HepG2 (cell line): ENCODE measurements at regions not wholly inside any gene's neighbourhood (a gene's known extent, or its start where the extent isn't known, plus 50 kb on each side); places are given as distances from the start of the nearest gene placed in this dataset.

Source experiments
- ATAC-seq: fragments of 200-7000 bp; cut with Tn5 transposase; 3 replicates; pipeline ENCODE4 v1.9.1; 2020; ENCODE audit warnings: mild to moderate bottlenecking, moderate library complexity
- BruUV-seq: library from RNA; stranded (reverse); fragments of 400-500 nt; replicated peaks from 2 replicates; lab custom pipeline; 2021; lab: Mats Ljungman, UMichigan
- CTCF ChIA-PET: fragments of 300-600 bp; formaldehyde crosslinking; extraction: SDS; loops from one replicate; lab custom pipeline; 2021; ENCODE audit warnings: low total read pairs, inconsistent platforms, low intra/inter-chr PET ratio; lab: Yijun Ruan, JAX
- POLR2A ChIA-PET: fragments of 350-600 bp; sonication (Branson Sonifier 250); formaldehyde crosslinking; loops from one replicate; lab custom pipeline; 2020; ENCODE audit warnings: antibody characterized with exemption, inconsistent platforms; lab: Yijun Ruan, JAX
- DNase-seq: peaks from one replicate; pipeline ENCODE4 v3.0.0-alpha.2; 2015; ENCODE audit warnings: low spot score
- FAIRE-seq: peaks from 3 replicates; lab custom pipeline; 2011; peaks lifted over from hg19 to GRCh38; lab: Jason Lieb, UNC
- H2AFZ ChIP-seq: one replicate; pipeline ENCODE4 v1.6.1; 2011; ENCODE audit warnings: low read length, inconsistent platforms
- H3K27ac ChIP-seq: fragments of 300-600 bp; 3 replicates; pipeline ENCODE4 v1.8.0; 2011; ENCODE audit warnings: mixed run types, mild to moderate bottlenecking, mixed read lengths, low read length, inconsistent platforms; ENCODE audit not compliant: insufficient read depth; ENCODE audit errors: extremely low read length
- H3K27me3 ChIP-seq, 2 experiments: fragments of 200-600 bp in 1 of 2; 2 replicates in 1 of 2; 3 replicates in 1 of 2; pipeline versions ENCODE4 v1.6.0 to v1.8.0; 2011; ENCODE audit warnings: low read length in 2 of 2, mild to moderate bottlenecking in 2 of 2, moderate library complexity in 2 of 2, inconsistent platforms in 1 of 2; ENCODE audit not compliant: insufficient read depth in 2 of 2, control insufficient read depth in 1 of 2
- H3K36me3 ChIP-seq, 2 experiments: fragments of 200-600 bp in 1 of 2; replicated peaks in 1 of 2; 2 replicates in 1 of 2; 3 replicates in 1 of 2; pipeline versions ENCODE4 v1.5.1 to v1.8.0; 2011; ENCODE audit warnings: low read length in 2 of 2, inconsistent platforms in 1 of 2; ENCODE audit not compliant: insufficient read depth in 2 of 2, control insufficient read depth in 1 of 2
- H3K4me1 ChIP-seq: 2 replicates; pipeline ENCODE4 v1.5.1; 2012; ENCODE audit warnings: low read length, inconsistent platforms; ENCODE audit not compliant: insufficient read depth
- H3K4me2 ChIP-seq: 2 replicates; pipeline ENCODE4 v1.6.0; 2011; ENCODE audit warnings: low read depth, low read length, inconsistent platforms
- H3K4me3 ChIP-seq, 3 experiments: fragments of 200-600 bp in 1 of 3; sonication (generic), shearing (Covaris generic) in 1 of 3; replicated peaks in 1 of 3; 2 replicates each; pipeline ENCODE4 v1.5.1; 2011 to 2016; ENCODE audit warnings: low read length in 3 of 3, inconsistent platforms in 2 of 3, low read depth in 2 of 3, mild to moderate bottlenecking in 2 of 3, control low read depth in 1 of 3, mixed read lengths in 1 of 3; ENCODE audit not compliant: insufficient read depth in 1 of 3
- H3K79me2 ChIP-seq: one replicate; pipeline ENCODE4 v1.6.1; 2011; ENCODE audit warnings: low read length, inconsistent platforms; ENCODE audit not compliant: insufficient read depth
- H3K9ac ChIP-seq: 2 replicates; pipeline ENCODE4 v1.6.0; 2011; ENCODE audit warnings: mild to moderate bottlenecking, low read depth, low read length, inconsistent platforms; ENCODE audit not compliant: insufficient read depth
- H3K9me3 ChIP-seq: 2 replicates; pipeline ENCODE4 v1.5.1; 2012; ENCODE audit warnings: mild to moderate bottlenecking, low read length
- H4K20me1 ChIP-seq: 2 replicates; pipeline ENCODE4 v1.6.0; 2011; ENCODE audit warnings: inconsistent platforms, mild to moderate bottlenecking, low read length, moderate library complexity; ENCODE audit not compliant: insufficient read depth
- ARNT2 ChIP-seq: sonication (generic); formaldehyde crosslinking; IDR thresholded peaks from 2 replicates; pipeline ENCODE4 v1.8.0; 2022; ENCODE audit warnings: mild to moderate bottlenecking, low read depth, missing genetic modification reagents, moderate library complexity
- CBX5 ChIP-seq: sonication (generic); formaldehyde crosslinking; IDR thresholded peaks from 2 replicates; pipeline ENCODE4 v1.4.0; 2020; ENCODE audit warnings: missing genetic modification reagents, borderline replicate concordance
- FOXJ3 ChIP-seq: sonication (generic); formaldehyde crosslinking; IDR thresholded peaks from 2 replicates; pipeline ENCODE4 v1.4.0; 2020; ENCODE audit warnings: missing genetic modification reagents, mild to moderate bottlenecking, borderline replicate concordance
- JUN ChIP-seq: sonication (generic); formaldehyde crosslinking; IDR thresholded peaks from 2 replicates; pipeline ENCODE4 v1.4.0; 2020; ENCODE audit warnings: mild to moderate bottlenecking, missing genetic modification reagents
- MIER2 ChIP-seq: IDR thresholded peaks from 2 replicates; pipeline ENCODE4 v1.6.1; 2016; ENCODE audit warnings: missing biosample characterization, missing genetic modification reagents
- MIXL1 ChIP-seq: IDR thresholded peaks from 2 replicates; pipeline ENCODE4 v1.6.1; 2016
- SOX13 ChIP-seq, 3 experiments: fragments of 450-650 bp in 1 of 3; sonication (generic) in 1 of 3; formaldehyde crosslinking in 1 of 3; IDR thresholded peaks in 2 of 3; conservative IDR thresholded peaks in 1 of 3; 2 replicates each; pipeline versions ENCODE4 v1.5.0 to v1.6.1; 2016 to 2020; ENCODE audit warnings: antibody characterized with exemption in 1 of 3, mild to moderate bottlenecking in 1 of 3, missing compliant biosample characterization in 1 of 3, missing genetic modification reagents in 1 of 3, moderate library complexity in 1 of 3
- TBL1XR1 ChIP-seq: fragments of 150-350 bp; IDR thresholded peaks from 2 replicates; pipeline ENCODE4 v1.6.1; 2014; ENCODE audit warnings: borderline replicate concordance, low read length; ENCODE audit not compliant: partially characterized antibody
- ZIK1 ChIP-seq: sonication (generic); formaldehyde crosslinking; IDR thresholded peaks from 2 replicates; pipeline ENCODE4 v1.5.0; 2020; ENCODE audit warnings: mild to moderate bottlenecking, low read depth, missing genetic modification reagents, borderline replicate concordance
- ZNF10 ChIP-seq: sonication (generic); formaldehyde crosslinking; IDR thresholded peaks from 2 replicates; pipeline ENCODE4 v1.4.0; 2020; ENCODE audit warnings: mild to moderate bottlenecking, low read depth, missing genetic modification reagents, borderline replicate concordance
- ZNF33A ChIP-seq: sonication (generic); formaldehyde crosslinking; IDR thresholded peaks from 2 replicates; pipeline ENCODE4 v1.5.1; 2020; ENCODE audit warnings: missing genetic modification reagents, mild to moderate bottlenecking, moderate library complexity, borderline replicate concordance
- ZNF672 ChIP-seq: sonication (generic); formaldehyde crosslinking; IDR thresholded peaks from 2 replicates; pipeline ENCODE4 v1.8.1; 2022; ENCODE audit warnings: missing genetic modification reagents
- ZNF790 ChIP-seq: sonication (generic); formaldehyde crosslinking; IDR thresholded peaks from 2 replicates; pipeline ENCODE4 v1.8.0; 2022; ENCODE audit warnings: missing genetic modification reagents, mild to moderate bottlenecking, borderline replicate concordance
- WGBS: methylation state at CpG from one replicate; pipeline ENCODE4 v1.1.6; 2017; ENCODE audit warnings: low lambda C conversion rate; 5-methylcytosine and 5-hydroxymethylcytosine counted together
- in situ Hi-C: cut with HindIII; loops from 2 replicates; pipeline ENCODE4 v1.10.0; 2017; ENCODE audit warnings: low pct_unique_long_range_greater_than_20kb; ENCODE audit not compliant: extremely low pct_ligation_motif_present
- intact Hi-C: fragments of 100-400 bp; cut with micrococcal nuclease; formaldehyde crosslinking; loops from one replicate; pipeline ENCODE4 v1.10.0; 2022; ENCODE audit not compliant: unreplicated experiment
- TF ChIP-seq, protein P1 (sequence below): fragments of 450-650 bp; IDR thresholded peaks from 2 replicates; pipeline ENCODE4 v1.6.1; 2017; ENCODE audit warnings: mild to moderate bottlenecking
- TF ChIP-seq, protein P2 (sequence below): sonication (generic); formaldehyde crosslinking; IDR thresholded peaks from 2 replicates; pipeline ENCODE4 v1.4.0; 2020; ENCODE audit warnings: missing genetic modification reagents, borderline replicate concordance

DNA sequence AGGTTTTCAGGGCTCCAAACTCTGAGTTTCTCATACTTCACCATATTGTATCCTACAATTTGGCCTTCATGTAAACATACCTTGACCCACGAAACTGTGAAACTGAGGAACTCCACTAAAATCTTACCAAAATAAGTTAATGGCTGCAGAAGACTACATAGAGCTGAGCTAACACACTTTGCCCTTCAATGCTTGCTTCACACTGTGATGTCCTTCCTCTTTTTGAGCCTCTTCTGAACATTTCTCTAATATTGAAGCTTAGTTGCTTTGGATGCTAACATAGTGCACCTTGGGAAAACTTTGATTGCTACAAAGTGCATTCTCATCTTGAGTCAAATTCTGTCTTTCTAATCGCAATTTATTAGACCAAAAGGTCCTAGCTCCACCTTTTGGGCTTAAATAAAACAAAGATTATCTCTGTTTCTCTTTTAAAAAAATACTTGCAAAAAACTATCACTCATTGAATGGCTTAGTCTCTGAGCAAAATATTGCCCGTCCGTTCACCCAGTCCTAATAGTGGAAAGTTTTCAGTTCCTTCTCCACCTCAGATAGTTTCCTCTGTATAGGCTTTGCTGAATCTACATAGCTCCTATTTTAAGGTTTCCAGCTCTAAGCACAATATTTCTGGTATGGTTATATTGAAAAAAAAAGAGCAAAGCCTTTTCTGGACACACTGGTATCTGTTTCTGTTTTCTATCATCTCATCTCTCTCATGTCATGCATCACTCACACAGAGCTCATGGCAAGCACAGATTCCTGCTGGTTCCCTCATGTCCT is 494.6 kb downstream of the RFPL4B start:
- Histone ChIP-seq H4K20me1 (no peaks in the 10 kb centered on the region), H3K27me3 (no peaks in the 10 kb centered on the region), H3K4me3 (no peak overlapping the region), H3K9ac (no peak overlapping the region), H3K79me2 (no peaks in the 10 kb centered on the region), H3K9me3 (no peaks in the 10 kb centered on the region), H3K4me2 (no peak overlapping the region), H3K27ac (no peak overlapping the region), H3K36me3 (no peaks in the 10 kb centered on the region), H2AFZ (no peak overlapping the region), H3K4me1 (no peaks in the 10 kb centered on the region)
- TF ChIP-seq SOX13 (IDR thresholded peaks at IDR 0.05) (no peak), SOX13 (CRISPR knock-in tag; conservative IDR thresholded peaks at IDR 0.05 in 1 of 2, IDR thresholded peaks at IDR 0.05 in 1 of 2) (no peak), FOXJ3 (CRISPR knock-in tag) (no peak), CBX5 (CRISPR knock-in tag) (no peak), MIXL1 (no peak), JUN (no peak), ARNT2 (CRISPR knock-in tag) (no peak), TBL1XR1 (no peak), MIER2 (CRISPR knock-in tag) (no peak), ZNF10 (CRISPR knock-in tag) (no peak), ZNF33A (CRISPR knock-in tag) (no peak), ZNF790 (no peak), ZIK1 (CRISPR knock-in tag) (no peak), ZNF672 (no peak)
- TF ChIP-seq, protein P1, sequence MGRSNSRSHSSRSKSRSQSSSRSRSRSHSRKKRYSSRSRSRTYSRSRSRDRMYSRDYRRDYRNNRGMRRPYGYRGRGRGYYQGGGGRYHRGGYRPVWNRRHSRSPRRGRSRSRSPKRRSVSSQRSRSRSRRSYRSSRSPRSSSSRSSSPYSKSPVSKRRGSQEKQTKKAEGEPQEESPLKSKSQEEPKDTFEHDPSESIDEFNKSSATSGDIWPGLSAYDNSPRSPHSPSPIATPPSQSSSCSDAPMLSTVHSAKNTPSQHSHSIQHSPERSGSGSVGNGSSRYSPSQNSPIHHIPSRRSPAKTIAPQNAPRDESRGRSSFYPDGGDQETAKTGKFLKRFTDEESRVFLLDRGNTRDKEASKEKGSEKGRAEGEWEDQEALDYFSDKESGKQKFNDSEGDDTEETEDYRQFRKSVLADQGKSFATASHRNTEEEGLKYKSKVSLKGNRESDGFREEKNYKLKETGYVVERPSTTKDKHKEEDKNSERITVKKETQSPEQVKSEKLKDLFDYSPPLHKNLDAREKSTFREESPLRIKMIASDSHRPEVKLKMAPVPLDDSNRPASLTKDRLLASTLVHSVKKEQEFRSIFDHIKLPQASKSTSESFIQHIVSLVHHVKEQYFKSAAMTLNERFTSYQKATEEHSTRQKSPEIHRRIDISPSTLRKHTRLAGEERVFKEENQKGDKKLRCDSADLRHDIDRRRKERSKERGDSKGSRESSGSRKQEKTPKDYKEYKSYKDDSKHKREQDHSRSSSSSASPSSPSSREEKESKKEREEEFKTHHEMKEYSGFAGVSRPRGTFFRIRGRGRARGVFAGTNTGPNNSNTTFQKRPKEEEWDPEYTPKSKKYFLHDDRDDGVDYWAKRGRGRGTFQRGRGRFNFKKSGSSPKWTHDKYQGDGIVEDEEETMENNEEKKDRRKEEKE, result no peak
- TF ChIP-seq, protein P2, sequence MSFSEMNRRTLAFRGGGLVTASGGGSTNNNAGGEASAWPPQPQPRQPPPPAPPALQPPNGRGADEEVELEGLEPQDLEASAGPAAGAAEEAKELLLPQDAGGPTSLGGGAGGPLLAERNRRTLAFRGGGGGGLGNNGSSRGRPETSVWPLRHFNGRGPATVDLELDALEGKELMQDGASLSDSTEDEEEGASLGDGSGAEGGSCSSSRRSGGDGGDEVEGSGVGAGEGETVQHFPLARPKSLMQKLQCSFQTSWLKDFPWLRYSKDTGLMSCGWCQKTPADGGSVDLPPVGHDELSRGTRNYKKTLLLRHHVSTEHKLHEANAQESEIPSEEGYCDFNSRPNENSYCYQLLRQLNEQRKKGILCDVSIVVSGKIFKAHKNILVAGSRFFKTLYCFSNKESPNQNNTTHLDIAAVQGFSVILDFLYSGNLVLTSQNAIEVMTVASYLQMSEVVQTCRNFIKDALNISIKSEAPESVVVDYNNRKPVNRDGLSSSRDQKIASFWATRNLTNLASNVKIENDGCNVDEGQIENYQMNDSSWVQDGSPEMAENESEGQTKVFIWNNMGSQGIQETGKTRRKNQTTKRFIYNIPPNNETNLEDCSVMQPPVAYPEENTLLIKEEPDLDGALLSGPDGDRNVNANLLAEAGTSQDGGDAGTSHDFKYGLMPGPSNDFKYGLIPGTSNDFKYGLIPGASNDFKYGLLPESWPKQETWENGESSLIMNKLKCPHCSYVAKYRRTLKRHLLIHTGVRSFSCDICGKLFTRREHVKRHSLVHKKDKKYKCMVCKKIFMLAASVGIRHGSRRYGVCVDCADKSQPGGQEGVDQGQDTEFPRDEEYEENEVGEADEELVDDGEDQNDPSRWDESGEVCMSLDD, result no peak
- under 1% methylated on average over 4 of the region's 4 CpGs for WGBS
- DNase-seq (no peak), ATAC-seq (no peak), FAIRE-seq (no peak)
- in situ Hi-C loops, result no loop called here
- intact Hi-C loops, result no loop called here
- CTCF ChIA-PET, result no interaction called here
- POLR2A ChIA-PET, result no interaction called here
- no TSS peak for BruUV-seq
